ENCODE measurements at regions not wholly inside any gene's neighbourhood (a gene's known extent, or its start where the extent isn't known, plus 50 kb on each side); places are given as distances from the start of the nearest gene placed in this dataset.
"Not testable (repeated sequence)": the region's sequence is repeated elsewhere in the genome, so short reads cannot be mapped to it uniquely, and the experiment has no call there.

- Histone ChIP-seq H3K27ac (no peak overlapping the region), H3K9me3 (no peaks in the 10 kb centered on the region), H3K27me3 (no peaks in the 10 kb centered on the region), H3K4me3 (no peak overlapping the region), H3K36me3 (no peaks in the 10 kb centered on the region), H3K4me1 (no peaks in the 10 kb centered on the region)
- TF ChIP-seq POLR2A (IDR thresholded peaks at IDR 0.05) (no peak), EP300 (IDR thresholded peaks at IDR 0.05) (no peak), CTCF (IDR thresholded peaks at IDR 0.05) (no peak), POLR2AphosphoS5 (IDR thresholded peaks at IDR 0.05) (no peak)
- DNase-seq, result no peak
- WGBS, 2 donors, result 81 to 96% methylated on average over 2 of the region's 2 CpGs
- no peak for ATAC-seq (ENCODE audit: low FRiP score in 2 of 2)
Measured at GRCh38 chr7:9504678-9505077, 1071.3 kb downstream of the NXPH1 start.

GRCh38 chr7:9505516-9505915 lies 1072.1 kb downstream of the NXPH1 start:
- DNase-seq (no peak), ATAC-seq (ENCODE audit: low FRiP score in 2 of 2) (no peak)
- TF ChIP-seq POLR2AphosphoS5 (IDR thresholded peaks at IDR 0.05) (no peak), EP300 (IDR thresholded peaks at IDR 0.05) (no peak), POLR2A (IDR thresholded peaks at IDR 0.05) (no peak), CTCF (IDR thresholded peaks at IDR 0.05) (no peak)
- H3K9me3 ChIP-seq, result no peaks in the 10 kb centered on the region
- H3K36me3 ChIP-seq, result no peaks in the 10 kb centered on the region
- H3K4me1 ChIP-seq, result no peaks in the 10 kb centered on the region
- no peak overlapping the region for H3K27ac ChIP-seq
- 83 to 91% methylated on average over 2 of the region's 2 CpGs for WGBS, 2 donors
- H3K4me3 ChIP-seq, result no peak overlapping the region
- no peaks in the 10 kb centered on the region for H3K27me3 ChIP-seq

- H3K4me3 ChIP-seq, result no peak overlapping the region
- no peaks in the 10 kb centered on the region for H3K9me3 ChIP-seq
- ATAC-seq (ENCODE audit: low FRiP score in 2 of 2) (no peak), DNase-seq (no peak)
- no peaks in the 10 kb centered on the region for H3K4me1 ChIP-seq
- no peak overlapping the region for H3K27ac ChIP-seq
- H3K36me3 ChIP-seq, result no peaks in the 10 kb centered on the region
- no peaks in the 10 kb centered on the region for H3K27me3 ChIP-seq
- WGBS, 2 donors, result 27 to 48% methylated on average over 3 of the region's 3 CpGs
- no peak for TF ChIP-seq EP300 (IDR thresholded peaks at IDR 0.05)
Measured at GRCh38 chr7:9507290-9507689, 1073.9 kb downstream of the NXPH1 start.

- H3K36me3 ChIP-seq, result no peaks in the 10 kb centered on the region
- H3K4me3 ChIP-seq, result no peak overlapping the region
- H3K27me3 ChIP-seq, result no peaks in the 10 kb centered on the region
- TF ChIP-seq POLR2A (IDR thresholded peaks at IDR 0.05), result no peak
- no peak for TF ChIP-seq CTCF (IDR thresholded peaks at IDR 0.05)
- ATAC-seq (ENCODE audit: low FRiP score in 2 of 2), result no peak
- no peak overlapping the region for H3K27ac ChIP-seq
- no peaks in the 10 kb centered on the region for H3K4me1 ChIP-seq
- 64 to 66% methylated on average over 4 of the region's 4 CpGs for WGBS, 2 donors
- DNase-seq, result no peak
- no peaks in the 10 kb centered on the region for H3K9me3 ChIP-seq
Measured at GRCh38 chr7:9516662-9517061, 1083.3 kb downstream of the NXPH1 start.

GRCh38 chr7:9523579-9523978 lies 1090.2 kb downstream of the NXPH1 start:
- WGBS, 2 donors, result 95 to 97% methylated on average over 2 of the region's 2 CpGs
- H3K4me1 ChIP-seq, result no peaks in the 10 kb centered on the region

GRCh38 chr7:9552431-9552830 lies 1119.0 kb downstream of the NXPH1 start:
- 94 to 96% methylated on average over 4 of the region's 4 CpGs for WGBS, 2 donors
- H3K36me3 ChIP-seq; H3K27me3 ChIP-seq; H3K9me3 ChIP-seq; DNase-seq; H3K4me1 ChIP-seq; ATAC-seq (ENCODE audit: low FRiP score in 2 of 2); H3K27ac ChIP-seq; H3K4me3 ChIP-seq: not testable (repeated sequence)

More at GRCh38 chr7:9523579-9523978, 1090.2 kb downstream of the NXPH1 start:
- Histone ChIP-seq H3K27ac (no peak overlapping the region), H3K36me3 (no peaks in the 10 kb centered on the region), H3K4me3 (no peak overlapping the region), H3K27me3 (no peaks in the 10 kb centered on the region), H3K9me3 (no peaks in the 10 kb centered on the region)
- ATAC-seq (ENCODE audit: low FRiP score in 2 of 2) (no peak), DNase-seq (no peak)
- TF ChIP-seq POLR2A (IDR thresholded peaks at IDR 0.05), result no peak
- TF ChIP-seq EP300 (IDR thresholded peaks at IDR 0.05), result no peak
- no peak for TF ChIP-seq CTCF (IDR thresholded peaks at IDR 0.05)
- no peak for TF ChIP-seq POLR2AphosphoS5 (IDR thresholded peaks at IDR 0.05)

All from upper lobe of left lung (tissue), 6 donors.